ENCODE measurements at regions not wholly inside any gene's neighbourhood (a gene's known extent, or its start where the extent isn't known, plus 50 kb on each side); places are given as distances from the start of the nearest gene placed in this dataset.

DNA sequence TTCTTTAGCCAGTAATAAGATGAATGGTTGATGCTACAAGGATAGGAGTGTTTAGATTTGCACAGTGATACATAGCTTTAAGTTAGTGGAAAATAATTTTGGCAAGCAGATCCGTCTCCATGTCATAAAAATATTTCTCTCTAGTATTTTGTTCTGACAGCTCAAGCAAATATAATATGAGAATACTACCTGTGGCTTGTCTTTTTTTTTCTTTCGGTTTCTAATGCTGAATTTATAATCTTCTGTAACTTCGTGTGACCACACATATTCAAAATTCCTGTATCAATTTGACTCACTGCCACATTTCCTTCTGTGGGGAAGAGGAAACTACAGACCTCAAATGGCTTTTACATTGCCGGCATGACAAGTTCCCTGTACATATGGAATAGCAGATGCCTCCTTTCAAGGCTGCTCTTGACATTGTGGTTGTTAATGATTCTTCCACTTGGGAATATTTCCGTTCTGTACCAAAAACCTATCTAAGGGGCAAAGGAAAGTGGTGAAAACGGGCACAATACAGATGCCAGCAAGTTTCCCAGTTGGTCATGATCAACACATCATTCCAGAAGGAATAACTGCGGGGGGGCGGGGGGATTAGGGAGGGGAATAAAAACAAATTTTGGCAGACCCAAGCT, 103.6 kb upstream of the CCDC91 start:
- TF ChIP-seq, protein P1, sequence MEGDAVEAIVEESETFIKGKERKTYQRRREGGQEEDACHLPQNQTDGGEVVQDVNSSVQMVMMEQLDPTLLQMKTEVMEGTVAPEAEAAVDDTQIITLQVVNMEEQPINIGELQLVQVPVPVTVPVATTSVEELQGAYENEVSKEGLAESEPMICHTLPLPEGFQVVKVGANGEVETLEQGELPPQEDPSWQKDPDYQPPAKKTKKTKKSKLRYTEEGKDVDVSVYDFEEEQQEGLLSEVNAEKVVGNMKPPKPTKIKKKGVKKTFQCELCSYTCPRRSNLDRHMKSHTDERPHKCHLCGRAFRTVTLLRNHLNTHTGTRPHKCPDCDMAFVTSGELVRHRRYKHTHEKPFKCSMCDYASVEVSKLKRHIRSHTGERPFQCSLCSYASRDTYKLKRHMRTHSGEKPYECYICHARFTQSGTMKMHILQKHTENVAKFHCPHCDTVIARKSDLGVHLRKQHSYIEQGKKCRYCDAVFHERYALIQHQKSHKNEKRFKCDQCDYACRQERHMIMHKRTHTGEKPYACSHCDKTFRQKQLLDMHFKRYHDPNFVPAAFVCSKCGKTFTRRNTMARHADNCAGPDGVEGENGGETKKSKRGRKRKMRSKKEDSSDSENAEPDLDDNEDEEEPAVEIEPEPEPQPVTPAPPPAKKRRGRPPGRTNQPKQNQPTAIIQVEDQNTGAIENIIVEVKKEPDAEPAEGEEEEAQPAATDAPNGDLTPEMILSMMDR (IDR thresholded peaks at IDR 0.05; ENCODE audit: poor library complexity, severe bottlenecking), result no peak
- TF ChIP-seq EP300 (conservative IDR thresholded peaks at IDR 0.05; ENCODE audit: poor library complexity, severe bottlenecking) (no peak), EZH2 (IDR thresholded peaks at IDR 0.05; ENCODE audit: borderline replicate concordance, insufficient read depth, low read length, poor library complexity, severe bottlenecking) (no peak), TAF1 (IDR thresholded peaks at IDR 0.05; ENCODE audit: low read depth) (no peak)

All from neural cell (in vitro differentiated cells).